SK-N-SH (cell line): ENCODE measurements at regions not wholly inside any gene's neighbourhood (a gene's known extent, or its start where the extent isn't known, plus 50 kb on each side); places are given as distances from the start of the nearest gene placed in this dataset.

ENCODE experiments used
- CTCF ChIA-PET: fragments of 300-600, 350-600 bp; formaldehyde crosslinking; extraction: SDS; loops from one replicate; lab custom pipeline; 2021; lab: Yijun Ruan, JAX
- POLR2A ChIA-PET: fragments of 350-600 bp; sonication (Branson Sonifier 250); formaldehyde crosslinking; extraction: SDS; loops from one replicate; lab custom pipeline; 2020; ENCODE audit warnings: antibody characterized with exemption, inconsistent platforms; lab: Yijun Ruan, JAX
- DNase-seq: peaks from one replicate; pipeline ENCODE4 v3.0.0; 2012
- H2AFZ ChIP-seq: fragments of 200-600 bp; sonication (generic); 2 replicates; pipeline ENCODE4 v1.8.1; 2016; ENCODE audit warnings: antibody characterized with exemption, mild to moderate bottlenecking, low read depth
- H3F3A ChIP-seq: fragments of 200-600 bp; sonication (generic); replicated peaks from 2 replicates; pipeline ENCODE3; 2016; ENCODE audit warnings: antibody characterized with exemption, mild to moderate bottlenecking; ENCODE audit not compliant: insufficient read depth
- H3K27ac ChIP-seq, 2 experiments: fragments of 200-500 bp in 1 of 2; fragments of 200-600 bp in 1 of 2; sonication (Bioruptor generic) in 1 of 2; sonication (generic), shearing (Covaris generic) in 1 of 2; 2 replicates each; pipeline versions ENCODE4 v1.5.1 to v1.6.1; 2014 to 2016; ENCODE audit warnings: low read depth in 2 of 2, inconsistent platforms in 1 of 2, low read length in 1 of 2, mild to moderate bottlenecking in 1 of 2, mixed read lengths in 1 of 2
- H3K27me3 ChIP-seq: fragments of 200-600 bp; sonication (generic), shearing (Covaris generic); 2 replicates; pipeline ENCODE4 v1.6.1; 2016; ENCODE audit warnings: mixed run types; ENCODE audit not compliant: insufficient read depth
- H3K36me3 ChIP-seq, 2 experiments: fragments of 200-500 bp in 1 of 2; fragments of 200-600 bp in 1 of 2; sonication (Bioruptor generic) in 1 of 2; sonication (generic) in 1 of 2; replicated peaks in 1 of 2; 2 replicates each; pipeline versions ENCODE3 to v1.5.1; 2014 to 2016; ENCODE audit warnings: low read length in 1 of 2, mild to moderate bottlenecking in 1 of 2; ENCODE audit not compliant: insufficient read depth in 2 of 2, control insufficient read depth in 1 of 2
- H3K4me1 ChIP-seq, 2 experiments: fragments of 200-500 bp in 1 of 2; fragments of 200-600 bp in 1 of 2; sonication (Bioruptor generic) in 1 of 2; sonication (generic), shearing (Covaris generic) in 1 of 2; 2 replicates each; pipeline versions ENCODE4 v1.5.1 to v1.6.1; 2014 to 2016; ENCODE audit warnings: low read depth in 1 of 2, low read length in 1 of 2, mixed run types in 1 of 2; ENCODE audit not compliant: insufficient read depth in 2 of 2, control insufficient read depth in 1 of 2
- H3K4me2 ChIP-seq: fragments of 200-600 bp; sonication (generic), shearing (Covaris generic); 2 replicates; pipeline ENCODE4 v1.6.1; 2017; ENCODE audit warnings: mixed run types
- H3K4me3 ChIP-seq, 2 experiments: fragments of 200-500 bp in 1 of 2; fragments of 200-600 bp in 1 of 2; sonication (Bioruptor generic) in 1 of 2; sonication (generic), shearing (Covaris generic) in 1 of 2; 2 replicates each; pipeline versions ENCODE4 v1.5.1 to v1.8.1; 2014 to 2016; ENCODE audit warnings: low read depth in 2 of 2, inconsistent platforms in 1 of 2, low read length in 1 of 2, mild to moderate bottlenecking in 1 of 2, mixed read lengths in 1 of 2, moderate library complexity in 1 of 2
- H3K79me2 ChIP-seq: fragments of 200-600 bp; sonication (generic); 2 replicates; pipeline ENCODE4 v1.8.1; 2017; ENCODE audit warnings: mild to moderate bottlenecking; ENCODE audit not compliant: insufficient read depth
- H3K9ac ChIP-seq: fragments of 200-600 bp; sonication (generic); 2 replicates; pipeline ENCODE4 v1.6.1; 2017; ENCODE audit warnings: mixed run types
- H3K9me2 ChIP-seq: fragments of 200-600 bp; sonication (generic); 2 replicates; pipeline ENCODE4 v1.6.1; 2017; ENCODE audit warnings: mixed run types
- H3K9me3 ChIP-seq: fragments of 200-600 bp; sonication (generic); 2 replicates; pipeline ENCODE4 v1.6.1; 2017; ENCODE audit warnings: mixed run types, mild to moderate bottlenecking, moderate library complexity
- H4K20me1 ChIP-seq: fragments of 200-600 bp; sonication (generic); 2 replicates; pipeline ENCODE4 v1.6.1; 2017; ENCODE audit warnings: mild to moderate bottlenecking, mixed run types; ENCODE audit not compliant: insufficient read depth
- CHD2 ChIP-seq: fragments of 150-350 bp; IDR thresholded peaks from 2 replicates; pipeline ENCODE4 v1.6.1; 2018; ENCODE audit warnings: low read length; ENCODE audit not compliant: partially characterized antibody
- EP300 ChIP-seq, 2 experiments: IDR thresholded peaks; 2 replicates each; pipeline versions ENCODE4 v1.4.0 to v1.6.1; 2012; ENCODE audit warnings: borderline replicate concordance in 1 of 2, low read depth in 1 of 2, low read length in 1 of 2
- EZH2phosphoT487 ChIP-seq: fragments of 200-600 bp; sonication (generic); IDR thresholded peaks from 2 replicates; pipeline ENCODE4 v1.6.1; 2017; ENCODE audit warnings: low read depth, mixed run types, mild to moderate bottlenecking, antibody characterized with exemption, moderate library complexity, borderline replicate concordance
- FOXJ3 ChIP-seq: sonication (generic); formaldehyde crosslinking; IDR thresholded peaks from 2 replicates; pipeline ENCODE4 v1.5.1; 2020; ENCODE audit warnings: mild to moderate bottlenecking, missing genetic modification reagents
- GATA2 ChIP-seq: sonication (generic); formaldehyde crosslinking; IDR thresholded peaks from 2 replicates; pipeline ENCODE4 v1.5.0; 2020; ENCODE audit warnings: mild to moderate bottlenecking, missing genetic modification reagents
- JUND ChIP-seq: IDR thresholded peaks from 2 replicates; pipeline ENCODE4 v1.4.0; 2012
- NFIC ChIP-seq: IDR thresholded peaks from 2 replicates; pipeline ENCODE4 v1.4.0; 2012; ENCODE audit warnings: borderline replicate concordance
- NRF1 ChIP-seq: IDR thresholded peaks from 2 replicates; pipeline ENCODE4 v1.6.1; 2012; ENCODE audit warnings: low read depth, mild to moderate bottlenecking, low read length
- RAD21 ChIP-seq: IDR thresholded peaks from 2 replicates; pipeline ENCODE4 v1.6.1; 2012; ENCODE audit warnings: mild to moderate bottlenecking, low read length
- RCOR1 ChIP-seq: fragments of 150-350 bp; IDR thresholded peaks from 2 replicates; pipeline ENCODE4 v1.6.1; 2017; ENCODE audit warnings: antibody characterized with exemption, low read length
- RFX5 ChIP-seq: IDR thresholded peaks from 2 replicates; pipeline ENCODE4 v1.6.1; 2012; ENCODE audit warnings: mild to moderate bottlenecking, improper control_type of control experiment, low read length
- RXRA ChIP-seq: IDR thresholded peaks from 2 replicates; pipeline ENCODE4 v1.4.0; 2012; ENCODE audit warnings: low read depth, mild to moderate bottlenecking, borderline replicate concordance
- SIN3A ChIP-seq: IDR thresholded peaks from 2 replicates; pipeline ENCODE4 v1.6.1; 2012; ENCODE audit warnings: low read depth, mild to moderate bottlenecking, low read length, moderate library complexity, borderline replicate concordance
- TAF1 ChIP-seq: IDR thresholded peaks from 2 replicates; pipeline ENCODE4 v1.6.1; 2012; ENCODE audit warnings: low read depth, mild to moderate bottlenecking, low read length, moderate library complexity, borderline replicate concordance
- WGBS: methylation state at CpG from one replicate; pipeline ENCODE4 v1.1.6; 2017; ENCODE audit warnings: low lambda C conversion rate; 5-methylcytosine and 5-hydroxymethylcytosine counted together
- TF ChIP-seq, protein P1 (sequence below): IDR thresholded peaks from 2 replicates; pipeline ENCODE4 v1.6.1; 2012; ENCODE audit warnings: mild to moderate bottlenecking, low read depth, low read length, moderate library complexity
- TF ChIP-seq, protein P2 (sequence below): IDR thresholded peaks from 2 replicates; pipeline ENCODE4; 2012
- TF ChIP-seq, protein P3 (sequence below): fragments of 150-350 bp; IDR thresholded peaks from 2 replicates; pipeline ENCODE4 v1.6.1; 2016; ENCODE audit warnings: mild to moderate bottlenecking, low read depth, low read length
- TF ChIP-seq, protein P4 (sequence below): fragments of 150-350 bp; IDR thresholded peaks from 2 replicates; pipeline ENCODE4 v1.6.1; 2017; ENCODE audit warnings: antibody characterized with exemption, low read length, low read depth, borderline replicate concordance
- TF ChIP-seq, protein P5 (sequence below): fragments of 200-600 bp; sonication (generic); IDR thresholded peaks from 2 replicates; pipeline ENCODE4 v1.6.1; 2017; ENCODE audit warnings: antibody characterized with exemption, mild to moderate bottlenecking, moderate library complexity
- TF ChIP-seq, protein P6 (sequence below): IDR thresholded peaks from 2 replicates; pipeline ENCODE4 v1.4.0; 2012; ENCODE audit warnings: low read depth

DNA sequence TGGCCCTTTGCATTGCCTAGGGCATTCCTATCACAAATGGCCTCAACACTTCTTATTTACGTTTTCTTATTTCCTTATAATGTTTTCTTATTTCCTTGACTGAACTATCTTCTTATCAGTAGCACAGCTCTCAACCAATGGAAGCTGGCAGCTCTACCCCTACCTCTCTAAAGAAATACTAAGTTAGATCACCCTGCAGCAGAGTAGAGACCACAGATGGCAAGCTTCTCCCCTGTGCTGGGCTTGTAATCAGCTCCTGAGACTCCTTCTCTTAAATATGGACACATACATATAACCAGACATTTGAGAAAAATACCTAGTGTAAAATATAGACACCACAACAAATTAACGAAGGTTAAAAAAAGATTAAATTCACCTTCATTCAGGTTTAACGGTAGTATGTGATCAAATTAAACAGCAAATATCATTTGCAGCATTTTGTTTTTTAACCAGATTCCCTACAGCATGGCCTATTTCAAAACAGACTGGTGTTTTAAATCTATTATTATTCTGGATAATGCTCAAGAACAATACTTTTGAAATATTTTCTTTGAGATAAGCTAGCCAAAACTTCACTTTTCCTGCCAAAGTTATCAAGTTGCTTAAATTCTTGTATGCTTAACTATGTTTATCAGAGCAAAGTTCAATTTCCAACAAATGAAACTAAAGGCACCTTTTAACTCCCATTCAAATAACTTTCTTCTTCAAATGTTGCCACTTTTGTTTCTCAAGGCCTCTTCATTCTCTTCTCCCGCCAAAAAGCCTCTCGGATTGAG, 54.3 kb downstream of the SLC41A2 start:
- H3K9me2 ChIP-seq: no peaks in the 10 kb centered on the region
- H3K4me3 ChIP-seq: no peak overlapping the region
- CTCF ChIA-PET: no interaction called here
- TF ChIP-seq CHD2 (no peak), TAF1 (no peak), JUND (no peak), RXRA (no peak), EZH2phosphoT487 (no peak), RCOR1 (no peak), NFIC (no peak), NRF1 (no peak), EP300 (IDR thresholded peaks at IDR 0.05; ENCODE audit: borderline replicate concordance in 1 of 2, low read depth in 1 of 2, low read length in 1 of 2) (no peak), SIN3A (no peak), GATA2 (CRISPR knock-in tag) (no peak), RAD21 (no peak), RFX5 (no peak), FOXJ3 (CRISPR knock-in tag) (no peak)
- TF ChIP-seq, protein P1, sequence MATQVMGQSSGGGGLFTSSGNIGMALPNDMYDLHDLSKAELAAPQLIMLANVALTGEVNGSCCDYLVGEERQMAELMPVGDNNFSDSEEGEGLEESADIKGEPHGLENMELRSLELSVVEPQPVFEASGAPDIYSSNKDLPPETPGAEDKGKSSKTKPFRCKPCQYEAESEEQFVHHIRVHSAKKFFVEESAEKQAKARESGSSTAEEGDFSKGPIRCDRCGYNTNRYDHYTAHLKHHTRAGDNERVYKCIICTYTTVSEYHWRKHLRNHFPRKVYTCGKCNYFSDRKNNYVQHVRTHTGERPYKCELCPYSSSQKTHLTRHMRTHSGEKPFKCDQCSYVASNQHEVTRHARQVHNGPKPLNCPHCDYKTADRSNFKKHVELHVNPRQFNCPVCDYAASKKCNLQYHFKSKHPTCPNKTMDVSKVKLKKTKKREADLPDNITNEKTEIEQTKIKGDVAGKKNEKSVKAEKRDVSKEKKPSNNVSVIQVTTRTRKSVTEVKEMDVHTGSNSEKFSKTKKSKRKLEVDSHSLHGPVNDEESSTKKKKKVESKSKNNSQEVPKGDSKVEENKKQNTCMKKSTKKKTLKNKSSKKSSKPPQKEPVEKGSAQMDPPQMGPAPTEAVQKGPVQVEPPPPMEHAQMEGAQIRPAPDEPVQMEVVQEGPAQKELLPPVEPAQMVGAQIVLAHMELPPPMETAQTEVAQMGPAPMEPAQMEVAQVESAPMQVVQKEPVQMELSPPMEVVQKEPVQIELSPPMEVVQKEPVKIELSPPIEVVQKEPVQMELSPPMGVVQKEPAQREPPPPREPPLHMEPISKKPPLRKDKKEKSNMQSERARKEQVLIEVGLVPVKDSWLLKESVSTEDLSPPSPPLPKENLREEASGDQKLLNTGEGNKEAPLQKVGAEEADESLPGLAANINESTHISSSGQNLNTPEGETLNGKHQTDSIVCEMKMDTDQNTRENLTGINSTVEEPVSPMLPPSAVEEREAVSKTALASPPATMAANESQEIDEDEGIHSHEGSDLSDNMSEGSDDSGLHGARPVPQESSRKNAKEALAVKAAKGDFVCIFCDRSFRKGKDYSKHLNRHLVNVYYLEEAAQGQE: no peak
- TF ChIP-seq, protein P2, sequence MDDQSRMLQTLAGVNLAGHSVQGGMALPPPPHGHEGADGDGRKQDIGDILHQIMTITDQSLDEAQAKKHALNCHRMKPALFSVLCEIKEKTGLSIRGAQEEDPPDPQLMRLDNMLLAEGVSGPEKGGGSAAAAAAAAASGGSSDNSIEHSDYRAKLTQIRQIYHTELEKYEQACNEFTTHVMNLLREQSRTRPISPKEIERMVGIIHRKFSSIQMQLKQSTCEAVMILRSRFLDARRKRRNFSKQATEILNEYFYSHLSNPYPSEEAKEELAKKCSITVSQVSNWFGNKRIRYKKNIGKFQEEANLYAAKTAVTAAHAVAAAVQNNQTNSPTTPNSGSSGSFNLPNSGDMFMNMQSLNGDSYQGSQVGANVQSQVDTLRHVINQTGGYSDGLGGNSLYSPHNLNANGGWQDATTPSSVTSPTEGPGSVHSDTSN: no peak
- TF ChIP-seq, protein P3, sequence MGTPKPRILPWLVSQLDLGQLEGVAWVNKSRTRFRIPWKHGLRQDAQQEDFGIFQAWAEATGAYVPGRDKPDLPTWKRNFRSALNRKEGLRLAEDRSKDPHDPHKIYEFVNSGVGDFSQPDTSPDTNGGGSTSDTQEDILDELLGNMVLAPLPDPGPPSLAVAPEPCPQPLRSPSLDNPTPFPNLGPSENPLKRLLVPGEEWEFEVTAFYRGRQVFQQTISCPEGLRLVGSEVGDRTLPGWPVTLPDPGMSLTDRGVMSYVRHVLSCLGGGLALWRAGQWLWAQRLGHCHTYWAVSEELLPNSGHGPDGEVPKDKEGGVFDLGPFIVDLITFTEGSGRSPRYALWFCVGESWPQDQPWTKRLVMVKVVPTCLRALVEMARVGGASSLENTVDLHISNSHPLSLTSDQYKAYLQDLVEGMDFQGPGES: no peak
- TF ChIP-seq, protein P4, sequence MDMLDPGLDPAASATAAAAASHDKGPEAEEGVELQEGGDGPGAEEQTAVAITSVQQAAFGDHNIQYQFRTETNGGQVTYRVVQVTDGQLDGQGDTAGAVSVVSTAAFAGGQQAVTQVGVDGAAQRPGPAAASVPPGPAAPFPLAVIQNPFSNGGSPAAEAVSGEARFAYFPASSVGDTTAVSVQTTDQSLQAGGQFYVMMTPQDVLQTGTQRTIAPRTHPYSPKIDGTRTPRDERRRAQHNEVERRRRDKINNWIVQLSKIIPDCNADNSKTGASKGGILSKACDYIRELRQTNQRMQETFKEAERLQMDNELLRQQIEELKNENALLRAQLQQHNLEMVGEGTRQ: no peak
- TF ChIP-seq, protein P5, sequence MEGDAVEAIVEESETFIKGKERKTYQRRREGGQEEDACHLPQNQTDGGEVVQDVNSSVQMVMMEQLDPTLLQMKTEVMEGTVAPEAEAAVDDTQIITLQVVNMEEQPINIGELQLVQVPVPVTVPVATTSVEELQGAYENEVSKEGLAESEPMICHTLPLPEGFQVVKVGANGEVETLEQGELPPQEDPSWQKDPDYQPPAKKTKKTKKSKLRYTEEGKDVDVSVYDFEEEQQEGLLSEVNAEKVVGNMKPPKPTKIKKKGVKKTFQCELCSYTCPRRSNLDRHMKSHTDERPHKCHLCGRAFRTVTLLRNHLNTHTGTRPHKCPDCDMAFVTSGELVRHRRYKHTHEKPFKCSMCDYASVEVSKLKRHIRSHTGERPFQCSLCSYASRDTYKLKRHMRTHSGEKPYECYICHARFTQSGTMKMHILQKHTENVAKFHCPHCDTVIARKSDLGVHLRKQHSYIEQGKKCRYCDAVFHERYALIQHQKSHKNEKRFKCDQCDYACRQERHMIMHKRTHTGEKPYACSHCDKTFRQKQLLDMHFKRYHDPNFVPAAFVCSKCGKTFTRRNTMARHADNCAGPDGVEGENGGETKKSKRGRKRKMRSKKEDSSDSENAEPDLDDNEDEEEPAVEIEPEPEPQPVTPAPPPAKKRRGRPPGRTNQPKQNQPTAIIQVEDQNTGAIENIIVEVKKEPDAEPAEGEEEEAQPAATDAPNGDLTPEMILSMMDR: no peak
- TF ChIP-seq, protein P6, sequence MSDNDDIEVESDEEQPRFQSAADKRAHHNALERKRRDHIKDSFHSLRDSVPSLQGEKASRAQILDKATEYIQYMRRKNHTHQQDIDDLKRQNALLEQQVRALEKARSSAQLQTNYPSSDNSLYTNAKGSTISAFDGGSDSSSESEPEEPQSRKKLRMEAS: no peak
- no peak overlapping the region for H2AFZ ChIP-seq
- H3K4me1 ChIP-seq: no peaks in the 10 kb centered on the region
- WGBS: 94% methylated on average over 5 of the region's 5 CpGs
- no peak overlapping the region for H3K9ac ChIP-seq
- H3F3A ChIP-seq: no peaks in the 10 kb centered on the region
- no peak overlapping the region for H3K4me2 ChIP-seq
- no peaks in the 10 kb centered on the region for H4K20me1 ChIP-seq
- no peaks in the 10 kb centered on the region for H3K79me2 ChIP-seq
- no peaks in the 10 kb centered on the region for H3K27me3 ChIP-seq
- no peak overlapping the region for H3K27ac ChIP-seq
- H3K36me3 ChIP-seq: peaks cover 0 to under 1% of the 10 kb centered on the region in 2 experiments
- no peaks in the 10 kb centered on the region for H3K9me3 ChIP-seq
- POLR2A ChIA-PET: no interaction called here
- no peak for DNase-seq
